ENCODE measurements at regions not wholly inside any gene's neighbourhood (a gene's known extent, or its start where the extent isn't known, plus 50 kb on each side); places are given as distances from the start of the nearest gene placed in this dataset.
A peak's percentile ranks its signal among the peaks of the same experiment; 100 is the strongest.

DNA sequence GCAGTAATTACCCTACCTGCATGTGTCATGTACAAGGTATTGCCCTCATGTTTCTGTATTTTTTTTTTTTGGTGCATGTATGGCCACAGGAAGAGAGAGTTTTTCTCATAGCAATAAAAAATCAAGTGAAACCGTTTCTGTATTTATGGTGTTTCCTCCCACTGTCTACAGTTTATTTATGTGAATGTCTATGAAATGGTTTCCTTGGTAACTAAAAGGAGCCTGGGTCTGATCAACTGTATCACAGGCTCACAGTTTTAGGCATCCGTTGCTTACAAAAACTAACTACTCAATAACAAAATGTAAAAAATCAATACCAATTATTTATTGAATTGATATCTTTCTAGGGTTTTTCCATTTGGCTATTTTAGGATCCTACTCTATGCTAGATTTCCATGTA lies 464.4 kb downstream of the TAF11L14 start:
- Histone ChIP-seq H3K23me2 (ENCODE audit: insufficient read length, low read depth, low read length, poor library complexity, severe bottlenecking) (no peaks in the 10 kb centered on the region), H4K8ac (replicated peaks; ENCODE audit: insufficient read length, low read depth, low read length) (no peak overlapping the region), H4K20me1 (ENCODE audit: control insufficient read depth, insufficient read depth, insufficient read length) (no peaks in the 10 kb centered on the region), H3K4me1 (ENCODE audit: insufficient read depth, low read length) (no peaks in the 10 kb centered on the region), H2BK5ac (ENCODE audit: insufficient read length, low read length) (no peak overlapping the region), H3K4ac (ENCODE audit: low read depth, low read length) (no peak overlapping the region), H2BK15ac (ENCODE audit: low read depth, low read length) (no peak overlapping the region), H3K14ac (ENCODE audit: insufficient read depth, low read length) (no peak overlapping the region), H3T11ph (ENCODE audit: low read length) (no peak overlapping the region), H3K4me2 (ENCODE audit: insufficient read depth, insufficient read length, low read length) (no peak overlapping the region), H2BK12ac (ENCODE audit: insufficient read length, low read depth, low read length) (no peak overlapping the region), H3K18ac (ENCODE audit: insufficient read length, low read depth, low read length) (no peak overlapping the region), H4K91ac (ENCODE audit: insufficient read length, low read depth, low read length) (no peak overlapping the region), H3K9me3 (ENCODE audit: control insufficient read depth, low read depth, low read length) (no peaks in the 10 kb centered on the region), H3K79me2 (ENCODE audit: insufficient read depth, low read length) (no peaks in the 10 kb centered on the region), H2AK5ac (ENCODE audit: insufficient read length, low read length) (no peak overlapping the region), H3K56ac (ENCODE audit: insufficient read length, low read depth, low read length) (no peak overlapping the region), H2BK20ac (ENCODE audit: low read depth, low read length, poor library complexity, severe bottlenecking) (no peak overlapping the region), H3K23ac (ENCODE audit: insufficient read length, low read depth, low read length) (no peak overlapping the region), H3K27ac (ENCODE audit: insufficient read length, low read depth, low read length) (no peak overlapping the region), H2AFZ (ENCODE audit: low read length) (no peak overlapping the region), H3K79me1 (ENCODE audit: insufficient read depth, low read depth, low read length, poor library complexity, severe bottlenecking) (no peaks in the 10 kb centered on the region), H3K9ac (ENCODE audit: extremely low read depth, insufficient read length, low read length) (no peak overlapping the region), H2BK120ac (ENCODE audit: low read depth, low read length, poor library complexity, severe bottlenecking) (no peak overlapping the region), H4K5ac (ENCODE audit: insufficient read length, low read depth, low read length) (no peak overlapping the region), H3K27me3 (ENCODE audit: insufficient read depth, low read length) (no peaks in the 10 kb centered on the region)
- Mint-ChIP-seq H3K9me3 (no peaks in the 10 kb centered on the region), H3K4me1 (peaks cover 15 to 21% of the 10 kb centered on the region in 2 experiments), H3K36me3 (ENCODE audit: insufficient read depth in 1 of 3, low read depth in 3 of 3) (no peaks in the 10 kb centered on the region), H3K27ac (peak overlapping the region in 1 of 3 experiments; percentile 9; a peak in 1 of 7 replicates), H3K4me3 (no peak overlapping the region), H3K27me3 (ENCODE audit: low read depth) (no peaks in the 10 kb centered on the region)
- DNase-seq, result no peak
- WGBS (ENCODE audit: extremely low coverage, insufficient read length, low lambda C conversion rate), result no CpG with 5 or more reads among the region's 2 CpGs
- TF ChIP-seq, protein P1, sequence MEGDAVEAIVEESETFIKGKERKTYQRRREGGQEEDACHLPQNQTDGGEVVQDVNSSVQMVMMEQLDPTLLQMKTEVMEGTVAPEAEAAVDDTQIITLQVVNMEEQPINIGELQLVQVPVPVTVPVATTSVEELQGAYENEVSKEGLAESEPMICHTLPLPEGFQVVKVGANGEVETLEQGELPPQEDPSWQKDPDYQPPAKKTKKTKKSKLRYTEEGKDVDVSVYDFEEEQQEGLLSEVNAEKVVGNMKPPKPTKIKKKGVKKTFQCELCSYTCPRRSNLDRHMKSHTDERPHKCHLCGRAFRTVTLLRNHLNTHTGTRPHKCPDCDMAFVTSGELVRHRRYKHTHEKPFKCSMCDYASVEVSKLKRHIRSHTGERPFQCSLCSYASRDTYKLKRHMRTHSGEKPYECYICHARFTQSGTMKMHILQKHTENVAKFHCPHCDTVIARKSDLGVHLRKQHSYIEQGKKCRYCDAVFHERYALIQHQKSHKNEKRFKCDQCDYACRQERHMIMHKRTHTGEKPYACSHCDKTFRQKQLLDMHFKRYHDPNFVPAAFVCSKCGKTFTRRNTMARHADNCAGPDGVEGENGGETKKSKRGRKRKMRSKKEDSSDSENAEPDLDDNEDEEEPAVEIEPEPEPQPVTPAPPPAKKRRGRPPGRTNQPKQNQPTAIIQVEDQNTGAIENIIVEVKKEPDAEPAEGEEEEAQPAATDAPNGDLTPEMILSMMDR (conservative IDR thresholded peaks at IDR 0.05), result no peak

Data from H9 (cell line).